NCI-H2081 treated with DMSO at 0.1 percent for 48 hours (cell line): ENCODE measurements at regions not wholly inside any gene's neighbourhood (a gene's known extent, or its start where the extent isn't known, plus 50 kb on each side); places are given as distances from the start of the nearest gene placed in this dataset.

Source experiments
- DNase-seq: peaks from one replicate; lab custom pipeline; 2025; lab: John Stamatoyannopoulos, UW

DNA sequence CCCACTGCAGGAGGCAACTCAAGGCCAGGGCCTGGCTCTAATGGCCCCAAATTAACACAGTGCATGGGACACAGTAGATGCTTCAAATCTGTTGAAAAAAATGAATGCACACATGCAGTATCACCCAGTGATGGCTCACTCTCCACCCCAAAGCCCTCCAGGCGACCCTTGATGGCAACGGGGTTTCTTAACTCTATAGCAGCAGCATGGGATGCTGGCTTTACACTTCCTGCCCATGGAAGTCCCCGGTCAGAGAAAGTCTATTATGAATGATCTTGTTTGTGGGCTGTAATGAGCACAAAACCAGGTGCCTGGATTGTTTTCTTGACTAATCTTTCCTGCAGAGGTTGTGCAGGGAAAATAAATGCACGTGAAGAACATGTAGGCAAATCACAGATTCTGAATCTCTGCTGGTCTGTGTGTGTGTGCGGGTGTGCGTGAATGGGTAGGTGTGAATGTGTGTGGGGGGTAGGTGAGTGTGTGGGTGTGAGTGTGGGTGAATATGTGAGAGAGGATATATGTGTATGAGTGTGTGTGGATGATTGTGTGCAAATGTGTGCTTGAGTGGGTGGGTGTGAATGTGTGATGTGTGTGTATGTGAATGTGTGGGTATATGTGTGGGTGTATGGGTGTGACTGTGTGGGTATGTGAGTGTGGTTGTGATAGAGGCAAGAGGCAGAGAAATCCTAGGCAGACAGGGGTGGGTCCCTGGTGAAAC, 60.1 kb upstream of the MLN start:
- DNase-seq = no peak

DNA sequence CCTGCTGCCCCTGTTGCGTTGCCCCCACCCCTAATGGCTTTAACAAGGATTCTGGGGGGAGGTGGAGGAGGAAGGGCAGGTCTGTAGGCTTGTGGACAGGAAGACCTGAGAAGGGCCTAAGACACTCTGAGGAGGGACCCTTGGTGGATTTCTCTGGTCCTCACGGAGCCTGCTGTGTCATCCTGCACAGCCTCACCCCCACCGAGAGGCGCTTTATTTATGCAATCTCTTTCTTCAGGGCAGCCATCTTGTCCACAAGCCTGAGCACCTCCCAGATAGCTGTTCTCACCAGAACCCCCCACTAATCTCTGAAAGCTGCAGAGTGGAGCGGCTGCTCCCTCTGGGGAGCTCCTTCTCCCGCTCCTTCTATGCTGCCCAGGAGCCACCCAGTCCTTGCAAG, 59.3 kb upstream of the MLN start:
- no peak for DNase-seq

DNA sequence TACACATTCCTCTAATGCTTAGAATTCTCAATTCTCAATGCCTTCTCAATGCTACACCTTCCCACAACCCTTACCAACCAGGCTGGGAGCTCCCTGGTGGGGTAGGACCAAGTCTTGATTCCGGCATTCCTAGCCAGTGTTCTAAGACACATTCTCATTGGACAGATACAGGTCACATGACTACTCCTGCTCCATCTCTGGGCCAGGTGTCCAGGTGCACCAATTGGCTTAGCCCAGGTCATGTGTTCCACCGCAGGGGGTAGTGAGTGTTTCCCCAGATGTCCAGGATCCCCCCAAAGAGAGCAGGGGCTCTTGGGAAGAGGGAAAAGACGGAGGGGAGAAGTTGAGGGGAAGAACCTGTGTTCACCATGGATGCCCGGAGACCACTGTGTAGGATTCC, 58.7 kb upstream of the MLN start:
- DNase-seq = no peak

DNA sequence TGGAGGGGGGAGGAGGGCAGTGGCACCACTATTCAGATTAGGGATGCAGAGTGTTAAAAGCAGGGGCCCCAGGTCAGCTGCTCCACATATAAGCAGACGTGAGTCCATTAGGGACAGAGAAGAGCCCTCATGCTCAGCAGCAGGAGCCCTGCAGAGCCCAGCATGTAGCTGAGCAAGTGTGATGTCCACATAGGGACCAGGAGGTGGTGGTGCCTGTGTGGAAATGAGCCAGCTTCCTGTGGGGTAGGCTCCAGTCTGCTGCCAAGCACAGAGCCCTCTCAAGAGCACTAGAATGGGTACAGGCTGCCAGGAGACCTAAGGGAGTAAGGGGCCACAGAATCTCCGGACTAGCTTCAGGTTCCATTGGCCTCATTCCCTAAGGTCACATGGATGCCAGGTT, 57.9 kb upstream of the MLN start:
- no peak for DNase-seq

DNA sequence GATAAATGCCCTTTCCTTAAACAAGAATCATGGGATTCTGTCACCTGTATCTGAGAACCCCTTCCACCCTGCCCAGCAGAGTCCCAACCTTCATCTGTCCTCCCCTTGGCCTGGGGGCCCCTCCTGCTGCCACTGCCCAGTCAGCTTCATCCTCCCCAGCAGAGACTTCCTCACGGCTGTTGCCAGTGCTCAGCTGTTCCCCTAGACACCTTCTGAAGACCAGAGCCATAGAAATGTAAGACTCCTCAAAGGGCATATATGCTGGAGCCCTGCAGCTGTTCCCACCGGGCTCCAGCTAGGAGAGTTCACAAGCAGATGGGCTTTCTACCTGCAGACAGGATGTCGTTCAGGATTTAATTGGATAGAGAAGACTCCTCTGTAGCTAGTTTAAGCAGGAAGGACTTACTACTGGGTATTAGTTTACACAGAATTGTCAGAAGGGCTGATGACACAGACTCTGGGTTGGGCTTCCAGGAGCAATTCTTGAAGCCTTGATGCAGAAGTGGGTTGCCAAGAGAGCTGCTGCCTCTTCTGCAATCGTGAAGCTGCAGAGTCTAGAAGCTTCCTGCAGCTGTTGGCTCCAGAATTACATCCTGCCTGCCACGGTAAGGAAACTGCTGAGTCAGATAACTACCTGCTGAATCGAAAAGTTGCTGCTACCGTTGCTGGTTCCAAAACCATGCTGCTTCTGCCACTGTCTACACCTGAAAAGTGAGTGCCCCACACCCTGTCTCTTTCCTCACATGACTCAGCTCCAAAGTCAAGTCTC, 57.1 kb upstream of the MLN start:
- no peak for DNase-seq

DNA sequence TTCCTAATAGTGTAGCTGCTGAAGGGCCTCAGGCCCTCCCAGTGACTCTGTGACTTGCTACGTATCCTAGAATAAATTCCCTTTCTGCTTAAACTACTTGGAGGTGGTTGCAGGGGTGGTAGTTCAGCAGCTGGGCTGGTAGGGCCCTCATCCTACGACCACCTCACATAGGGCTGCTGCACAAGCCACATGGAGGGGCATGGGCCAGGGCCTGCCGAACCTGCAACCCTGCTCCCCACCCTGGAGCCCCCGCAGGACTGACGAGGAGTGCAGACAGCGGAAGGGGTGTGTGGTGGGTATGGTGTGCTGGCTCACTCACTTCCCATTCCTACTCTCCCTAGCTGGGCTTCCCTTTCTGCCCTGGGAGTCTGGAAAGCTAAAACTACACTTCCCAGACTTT, 56.2 kb upstream of the MLN start:
- DNase-seq = no peak

DNA sequence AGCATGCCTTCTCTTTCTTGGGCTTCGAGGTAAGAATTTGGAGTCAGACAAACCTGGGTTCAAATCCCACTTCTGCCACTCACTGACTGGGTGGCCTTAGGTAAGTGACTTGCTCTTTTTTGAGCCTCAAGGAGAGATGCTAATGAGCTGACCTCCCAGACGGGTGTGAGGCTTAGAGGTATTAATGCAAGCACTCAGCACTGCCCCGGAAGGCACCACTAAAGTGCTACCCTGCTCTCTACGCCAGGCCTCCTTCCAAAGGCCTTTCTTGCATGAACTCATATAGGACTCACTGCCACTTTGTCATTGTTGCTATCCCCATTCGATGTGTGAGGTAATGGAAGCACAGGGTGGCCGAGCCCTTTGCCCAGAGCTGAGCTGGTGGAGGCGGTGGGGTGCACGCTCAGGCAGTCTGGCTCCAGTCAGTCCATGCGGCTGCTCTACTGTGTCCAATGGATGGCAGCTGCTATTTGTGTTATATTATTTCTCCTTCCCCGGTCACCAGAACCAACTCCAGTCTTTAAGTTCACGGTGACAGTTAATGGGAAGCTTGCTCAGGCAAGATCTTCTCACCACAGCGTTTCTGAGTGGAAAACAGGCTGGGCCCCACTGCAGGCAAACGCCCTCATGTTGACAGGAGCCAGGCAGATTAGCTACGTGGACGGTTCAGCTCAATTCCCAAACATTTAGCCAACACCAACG, 55.2 kb upstream of the MLN start:
- no peak for DNase-seq

DNA sequence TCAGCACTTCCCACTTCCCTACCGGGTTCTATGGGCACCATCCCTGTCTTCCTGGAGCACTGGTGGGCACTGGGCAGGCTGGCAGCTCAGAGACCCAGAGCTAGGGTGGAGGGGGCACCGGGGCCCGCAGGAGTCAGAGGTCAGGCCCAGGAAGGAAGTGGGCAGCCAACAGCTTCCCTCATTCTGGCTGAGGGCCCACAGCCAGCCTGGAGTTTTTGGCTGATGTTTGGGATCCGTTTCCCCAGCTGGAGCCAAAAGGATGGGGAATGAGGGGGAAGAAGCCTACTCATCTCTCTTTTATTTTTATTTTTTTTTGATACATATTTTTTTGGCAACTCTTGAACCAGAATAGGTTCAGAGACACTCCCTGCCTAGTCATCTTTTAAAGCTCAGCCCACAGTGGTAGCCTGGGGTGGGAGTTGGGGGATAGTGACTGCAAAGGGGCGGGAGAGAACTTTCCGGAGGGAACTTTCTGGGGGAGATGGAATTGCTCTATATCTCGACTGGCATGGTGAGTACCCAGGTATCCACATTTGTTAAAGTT, 54.2 kb upstream of the MLN start:
- DNase-seq = no peak

DNA sequence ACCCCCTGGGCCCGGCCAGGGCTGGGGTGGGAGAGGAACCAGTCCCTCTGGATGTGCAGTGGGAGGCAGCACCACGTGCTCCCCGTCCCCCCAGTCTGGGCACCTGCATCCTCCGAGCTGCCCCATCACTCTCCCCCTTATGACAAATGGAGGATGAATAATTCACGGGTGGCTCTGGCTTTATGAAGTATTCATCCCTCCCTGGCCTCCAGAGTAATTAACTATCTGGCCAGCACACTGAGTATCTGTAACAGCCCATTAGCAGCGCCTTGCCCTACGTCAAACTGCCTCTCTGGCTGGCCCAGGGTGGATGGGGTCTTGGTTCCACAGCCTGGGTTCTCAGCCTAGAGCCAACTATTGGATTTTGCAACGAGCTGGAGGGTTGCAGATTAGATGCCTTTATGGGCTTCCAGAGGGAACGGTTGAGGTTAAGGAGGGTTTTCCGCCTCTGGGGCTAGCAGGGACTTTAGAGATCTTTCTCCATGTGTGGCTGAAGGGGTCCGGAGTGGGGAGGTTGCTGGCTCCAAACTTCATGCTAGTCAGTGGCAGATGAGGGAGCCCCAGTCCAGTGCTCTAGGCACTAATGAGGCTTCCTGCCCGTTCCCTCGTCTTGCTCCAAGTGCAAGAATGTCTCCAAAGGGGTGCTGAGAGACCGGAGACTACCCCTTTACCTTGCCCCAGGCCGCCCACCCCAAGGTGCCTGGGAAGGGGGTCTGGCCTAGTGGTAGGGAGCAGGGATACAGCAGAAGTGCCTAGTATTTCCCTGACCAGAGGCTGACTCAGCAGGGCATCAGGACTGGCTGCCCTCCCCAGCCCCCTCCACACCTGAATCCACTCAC, 53.5 kb upstream of the MLN start:
- no peak for DNase-seq

DNA sequence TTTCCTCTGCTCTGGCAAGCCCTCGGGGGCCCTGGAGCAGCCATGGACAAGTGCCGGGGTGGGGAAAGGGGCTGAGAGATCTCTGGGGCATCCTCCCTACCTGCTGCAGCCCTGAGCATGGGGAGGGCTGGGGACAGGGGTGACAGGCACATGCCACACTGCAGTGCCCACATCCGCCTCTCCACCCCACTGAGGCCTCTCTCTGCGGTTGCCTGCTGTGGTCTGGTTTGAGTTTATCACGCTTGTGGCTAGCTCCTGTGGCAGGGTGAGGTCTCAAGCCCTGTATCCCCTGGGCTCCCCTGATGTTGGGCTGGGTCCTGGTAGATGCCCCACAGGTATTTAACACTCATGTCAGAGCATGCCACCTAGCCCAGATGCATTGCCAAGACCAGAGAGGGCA, 52.9 kb upstream of the MLN start:
- DNase-seq = no peak

DNA sequence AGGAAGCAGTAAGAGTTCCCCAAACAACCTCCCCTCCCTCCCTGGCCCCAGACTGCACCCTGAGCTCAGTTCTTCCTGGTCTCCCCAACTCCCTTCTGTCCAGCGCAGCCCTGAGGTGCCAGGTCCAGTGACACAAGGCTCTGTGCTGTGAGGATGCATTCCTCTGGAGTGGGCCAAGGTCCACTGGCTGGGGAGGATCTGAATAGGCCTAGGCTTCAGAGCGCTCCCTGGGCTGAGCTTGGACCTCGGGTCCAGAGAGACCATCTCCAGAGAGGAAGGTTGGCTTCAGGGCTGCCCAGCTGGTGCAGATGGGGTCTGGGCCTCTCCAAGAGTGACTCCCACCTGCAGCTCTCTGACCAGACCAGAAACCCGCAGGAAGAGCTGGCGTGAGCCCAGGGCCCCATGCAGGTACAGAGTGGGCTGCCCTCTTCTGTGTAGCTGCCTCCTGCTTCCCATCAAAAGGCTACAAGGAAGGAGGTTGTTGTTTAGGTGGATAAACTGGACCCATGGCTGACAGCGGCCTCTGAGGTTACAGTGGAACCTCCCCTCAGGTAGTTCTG, 52.3 kb upstream of the MLN start:
- DNase-seq = no peak

DNA sequence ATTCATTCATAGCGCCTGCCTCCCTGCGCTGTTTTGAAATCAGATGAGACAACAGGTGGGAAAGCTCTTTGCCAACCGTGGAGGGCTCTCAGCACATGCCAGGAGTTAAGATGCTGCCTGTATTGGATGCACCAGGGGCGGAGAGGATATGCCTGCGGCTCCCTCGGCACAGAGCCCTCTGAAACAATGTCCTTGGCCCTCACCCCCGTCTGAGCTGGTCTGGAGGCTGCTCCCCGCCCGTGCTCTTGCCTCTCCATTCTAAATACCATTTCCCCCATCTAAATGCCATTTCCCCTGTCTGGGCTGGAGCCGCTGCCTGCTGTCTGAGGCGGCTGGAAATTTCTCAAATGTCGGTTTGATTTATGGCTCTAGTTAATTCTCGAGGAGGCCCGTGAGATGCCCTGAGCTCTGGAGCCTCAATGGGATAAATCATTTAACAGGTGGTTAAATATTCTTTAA, 50.8 kb upstream of the MLN start:
- DNase-seq = no peak

DNA sequence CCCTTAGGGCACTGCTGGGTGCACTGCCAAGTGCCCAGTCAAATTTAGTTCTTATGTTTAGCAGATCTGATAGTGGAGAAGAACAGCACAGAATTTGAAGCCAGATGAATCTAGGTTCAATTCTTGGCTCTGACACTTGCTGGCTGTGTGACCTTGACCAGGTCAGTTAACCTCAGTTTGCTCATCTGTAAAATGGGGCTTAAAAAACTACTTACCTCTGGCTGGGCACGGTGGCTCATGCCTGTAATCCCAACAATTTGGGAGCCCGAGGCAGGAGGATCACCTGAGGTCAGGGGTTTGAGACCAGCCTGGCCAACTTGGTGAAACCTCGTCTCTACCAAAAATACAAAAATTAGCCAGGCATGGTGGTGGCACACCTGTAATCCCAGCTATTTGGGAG, 49.9 kb upstream of the MLN start:
- DNase-seq = no peak
